ENCODE measurements at regions not wholly inside any gene's neighbourhood (a gene's known extent, or its start where the extent isn't known, plus 50 kb on each side); places are given as distances from the start of the nearest gene placed in this dataset.

GRCh38 chr20:23254505-23254904 is 96.1 kb upstream of the NXT1 start:
- no peak for DNase-seq (ENCODE audit: low spot score)

DNA sequence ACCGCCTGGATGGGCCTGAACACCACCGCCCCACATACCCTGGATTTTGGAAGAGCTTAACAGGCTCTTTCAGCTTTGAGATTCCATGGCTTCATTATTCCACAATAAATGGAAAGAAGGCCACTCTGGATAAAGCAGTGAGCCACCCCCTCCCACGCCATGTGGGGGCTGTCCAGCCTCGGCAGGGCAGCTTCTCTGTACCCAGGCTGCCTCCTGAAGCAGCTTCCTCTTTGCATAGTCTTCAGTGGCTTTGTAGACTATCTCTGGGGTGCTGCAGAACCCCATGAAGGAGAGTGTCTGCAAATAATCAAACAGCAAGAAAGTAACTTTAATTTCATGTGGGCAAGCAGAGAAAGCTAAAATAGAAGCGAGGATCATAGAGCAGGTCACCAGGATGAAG is 96.6 kb upstream of the NXT1 start:
- no peak for DNase-seq (ENCODE audit: low spot score)

- no peak for DNase-seq (ENCODE audit: low spot score)
These were observed 97.1 kb upstream of the NXT1 start for GRCh38 chr20:23253524-23253923.

DNA sequence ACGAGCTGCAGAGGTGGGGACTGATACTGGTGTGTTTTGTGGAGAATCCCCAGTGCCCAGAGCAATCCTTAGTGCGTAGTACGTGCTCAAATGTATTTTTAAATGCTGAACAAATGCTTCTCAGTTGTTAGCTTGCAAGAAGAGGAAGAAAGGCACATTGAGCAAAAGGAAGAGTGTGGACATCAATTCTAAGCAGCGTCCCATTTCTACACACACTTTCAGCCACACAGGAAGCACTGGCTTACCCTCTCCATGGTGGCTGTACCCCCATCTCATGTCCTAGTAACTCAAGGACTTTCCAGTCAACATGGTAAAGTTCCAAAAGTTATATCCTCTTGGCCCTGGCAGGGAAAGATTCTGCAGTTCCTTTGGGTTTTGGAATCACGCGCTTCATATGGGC is 98.8 kb upstream of the NXT1 start:
- DNase-seq (ENCODE audit: low spot score): no peak

- peak; percentile 55 for DNase-seq (ENCODE audit: low spot score)
These were observed 101.0 kb upstream of the NXT1 start for GRCh38 chr20:23249541-23249940.

- no peak for DNase-seq (ENCODE audit: low spot score)
These were observed 102.1 kb upstream of the NXT1 start for GRCh38 chr20:23248461-23248882.

DNA sequence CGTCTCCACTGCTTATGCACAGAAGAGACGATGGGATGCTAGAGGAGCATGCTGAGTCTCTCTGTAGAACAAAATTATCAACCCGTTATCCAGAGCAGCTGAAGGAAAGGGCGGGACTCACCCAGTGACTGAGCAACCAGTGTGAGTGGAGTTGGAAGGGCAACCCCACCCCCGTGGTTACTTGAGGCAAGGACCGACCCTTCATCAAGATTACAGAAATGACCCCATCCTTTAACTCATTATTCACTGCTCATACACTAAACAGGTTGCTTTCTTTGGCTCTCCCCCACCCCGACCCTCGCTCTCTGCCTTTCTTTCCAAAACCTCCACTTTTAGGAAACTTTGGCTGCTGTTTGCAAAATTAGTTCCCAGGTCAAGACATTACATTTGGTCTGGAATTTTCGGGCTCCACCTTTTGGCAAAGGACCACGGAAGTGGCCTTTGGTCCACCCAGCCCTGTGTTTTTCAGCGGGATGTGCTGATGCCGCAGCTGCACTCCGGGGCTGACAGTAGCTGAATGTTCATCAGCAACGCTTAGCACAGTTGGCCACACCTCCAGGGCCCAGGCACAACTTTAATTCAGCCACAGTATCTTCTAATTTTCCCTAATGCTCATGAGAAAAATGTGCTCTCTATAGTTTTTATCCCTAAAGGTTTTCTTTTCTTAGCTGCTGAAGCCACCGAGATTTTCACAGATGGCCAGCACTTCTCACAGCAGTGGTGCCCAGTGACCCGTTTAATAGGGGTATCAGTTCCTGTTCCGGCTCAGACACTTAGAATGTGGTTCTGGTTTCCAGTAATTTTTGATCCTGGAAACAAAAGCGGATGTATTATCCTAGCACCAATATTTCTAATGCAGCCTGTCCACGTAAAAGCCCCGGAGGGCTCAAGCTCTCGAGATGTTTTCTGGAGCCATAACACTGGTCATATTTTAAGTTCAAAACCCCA is 103.6 kb upstream of the NXT1 start:
- DNase-seq (ENCODE audit: low spot score): peak; percentile 88

DNA sequence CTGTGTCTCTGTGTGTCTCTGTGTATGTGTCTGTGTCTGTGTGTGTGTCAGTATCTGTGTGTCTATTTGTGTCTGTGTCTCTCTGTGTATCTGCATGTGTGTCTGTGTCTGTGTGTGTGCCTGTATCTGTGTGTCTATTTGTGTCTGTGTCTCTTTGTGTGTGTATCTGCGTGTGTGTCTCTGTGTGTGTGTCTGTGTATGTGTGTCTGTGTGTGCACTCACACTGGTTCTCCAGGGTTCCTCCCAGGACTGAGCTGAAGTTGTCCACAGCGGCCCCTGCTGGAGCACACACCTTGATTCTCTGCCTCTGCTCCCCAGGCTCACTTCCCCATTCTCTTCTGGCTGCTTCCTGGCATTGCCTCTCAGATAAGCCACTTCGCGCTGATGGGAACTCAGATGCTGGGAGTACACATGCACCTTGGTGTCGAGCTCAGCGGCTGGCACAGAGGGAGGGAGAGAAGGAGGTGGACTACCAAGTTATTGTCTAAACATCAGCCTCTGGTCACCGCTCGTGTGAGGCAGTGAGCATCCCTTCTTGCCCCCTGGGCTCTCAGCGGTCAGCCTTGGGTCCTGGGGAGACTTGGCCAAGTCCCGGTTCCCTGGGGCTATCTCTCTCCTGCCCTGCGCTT is 104.9 kb upstream of the NXT1 start:
- peak; percentile 90 for DNase-seq (ENCODE audit: low spot score)

DNA sequence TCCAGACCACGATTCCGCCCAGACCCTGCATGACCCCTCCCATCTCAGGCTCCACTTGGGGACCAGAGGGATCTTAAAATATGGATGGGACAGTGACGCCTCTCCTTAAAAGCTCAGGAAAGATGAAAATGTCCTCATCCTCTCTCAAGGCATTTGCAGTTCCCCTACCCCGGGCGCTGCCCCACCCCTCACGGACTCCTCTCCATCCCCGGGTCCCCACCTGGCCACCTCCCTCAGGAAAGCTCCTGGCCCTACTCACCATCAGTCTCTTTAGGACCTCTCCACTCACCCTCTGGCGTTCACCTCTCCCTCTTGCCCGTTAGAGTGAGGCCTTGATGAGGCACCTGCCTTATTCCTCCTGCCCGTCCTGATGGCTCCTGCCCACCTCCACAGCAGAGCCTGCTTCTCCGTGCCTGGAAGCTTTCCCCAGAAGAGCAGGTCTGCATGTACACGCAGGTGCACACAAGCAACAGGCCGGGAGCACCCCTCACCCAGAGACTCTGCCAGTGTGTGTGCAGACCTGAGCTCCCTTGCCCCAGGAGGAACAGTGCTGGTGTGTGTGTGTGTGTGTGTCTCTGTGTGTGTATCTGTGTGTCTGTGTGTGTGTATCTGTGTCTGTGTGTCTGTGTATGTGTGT is 105.6 kb upstream of the NXT1 start:
- DNase-seq (ENCODE audit: low spot score): peak; percentile 73

- DNase-seq (ENCODE audit: low spot score): peak; percentile 73
These were observed 106.3 kb upstream of the NXT1 start for GRCh38 chr20:23244156-23244915.

DNA sequence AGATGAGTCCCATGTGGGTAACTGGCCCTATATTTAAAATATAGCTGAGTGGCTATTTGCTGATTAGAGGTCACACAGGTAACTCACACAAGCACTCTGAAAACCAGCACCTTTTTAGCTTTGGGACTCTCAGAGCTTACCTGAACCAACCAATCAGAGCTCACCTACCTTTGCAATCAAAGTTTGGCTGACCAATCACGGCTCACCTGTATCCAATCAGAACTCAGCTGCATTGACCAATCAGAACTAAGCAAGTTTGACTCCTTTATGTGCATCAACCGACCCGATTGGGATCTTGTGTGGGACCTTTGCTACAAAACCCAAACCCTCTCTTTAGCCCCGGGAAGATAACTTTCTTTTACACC is 106.8 kb upstream of the NXT1 start:
- DNase-seq (ENCODE audit: low spot score): peak; percentile 12

- DNase-seq (ENCODE audit: low spot score): no peak
These were observed 107.9 kb upstream of the NXT1 start for GRCh38 chr20:23242556-23243180.

- no peak for DNase-seq (ENCODE audit: low spot score)
These were observed 108.5 kb upstream of the NXT1 start for GRCh38 chr20:23242104-23242503.

- DNase-seq (ENCODE audit: low spot score): no peak
These were observed 109.2 kb upstream of the NXT1 start for GRCh38 chr20:23241416-23241815.

DNA sequence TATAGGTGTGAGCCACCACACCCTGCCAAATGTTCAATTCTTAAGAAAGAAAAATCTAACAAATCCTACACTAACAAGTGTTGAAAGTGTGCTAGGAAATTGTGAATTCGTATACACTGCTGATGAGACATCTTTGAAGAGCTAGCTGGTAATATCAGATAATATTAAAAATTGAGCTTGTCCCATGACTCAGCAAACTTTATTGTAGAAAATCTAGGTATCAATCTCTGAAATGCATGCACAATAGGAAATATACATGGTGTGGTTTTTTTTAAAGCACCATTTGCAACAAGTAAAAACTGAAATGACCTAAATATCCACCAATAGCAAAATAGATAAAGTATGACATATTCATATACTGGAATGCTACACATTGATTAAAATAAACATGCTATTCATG is 110.1 kb upstream of the NXT1 start:
- DNase-seq (ENCODE audit: low spot score): no peak

DNA sequence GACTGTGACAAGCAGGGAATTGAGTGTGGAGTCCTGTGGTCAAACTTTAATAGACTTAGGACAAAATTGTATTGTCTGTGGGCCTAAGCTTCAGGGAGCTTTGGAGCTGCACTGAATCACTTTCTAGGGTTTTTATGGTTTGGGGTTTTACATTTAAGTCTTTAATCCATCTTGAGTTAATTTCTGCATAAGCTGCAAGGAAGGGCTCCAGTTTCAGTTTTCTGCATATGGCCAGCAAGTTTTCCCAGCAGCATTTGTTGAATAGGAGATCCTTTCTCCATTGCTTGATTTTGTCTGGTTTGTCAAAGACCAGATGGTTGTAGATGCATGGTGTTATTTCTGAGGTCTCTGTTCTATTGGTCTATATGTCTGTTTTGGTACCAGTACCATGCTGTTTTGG is 113.4 kb upstream of the NXT1 start:
- no peak for DNase-seq (ENCODE audit: low spot score)

GRCh38 chr20:23235173-23236027 is 115.2 kb upstream of the NXT1 start:
- no peak for DNase-seq (ENCODE audit: low spot score)

DNA sequence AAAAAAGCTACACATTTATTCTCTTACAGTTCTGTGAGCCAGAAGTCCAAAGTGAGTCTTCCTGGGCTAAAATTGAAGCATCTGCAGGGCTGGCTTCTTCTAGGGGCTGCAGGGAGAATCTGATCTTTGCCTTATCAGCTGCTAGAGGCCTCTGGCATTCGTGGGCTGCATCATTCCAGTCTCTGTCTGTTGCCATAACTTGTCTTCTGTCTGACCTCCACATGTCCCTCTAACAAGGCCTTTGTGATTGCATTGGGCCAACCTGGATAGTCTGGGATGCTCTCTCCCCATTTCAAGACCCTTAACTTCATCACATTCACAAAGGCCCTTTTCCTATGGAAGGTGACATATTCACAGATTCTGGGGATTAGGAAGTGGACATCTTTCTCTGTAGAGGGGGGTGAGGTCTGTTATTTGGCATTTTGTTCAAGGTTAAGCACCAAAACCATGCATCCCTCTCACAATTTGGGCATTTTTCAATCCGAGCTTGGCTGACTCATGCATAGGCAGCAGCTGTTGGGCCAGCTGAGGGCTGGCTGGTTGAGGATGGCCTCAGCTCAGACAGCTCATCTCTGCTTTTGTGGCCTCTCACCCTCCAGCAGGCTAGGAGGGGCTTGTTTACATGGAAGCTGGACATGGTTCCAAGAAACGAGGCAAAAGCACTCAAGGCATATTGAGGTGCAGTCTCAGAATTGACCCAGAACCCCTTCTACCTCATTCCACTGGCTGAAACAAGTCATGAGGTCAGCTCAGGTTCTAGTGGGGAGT is 116.1 kb upstream of the NXT1 start:
- DNase-seq (ENCODE audit: low spot score): no peak

DNA sequence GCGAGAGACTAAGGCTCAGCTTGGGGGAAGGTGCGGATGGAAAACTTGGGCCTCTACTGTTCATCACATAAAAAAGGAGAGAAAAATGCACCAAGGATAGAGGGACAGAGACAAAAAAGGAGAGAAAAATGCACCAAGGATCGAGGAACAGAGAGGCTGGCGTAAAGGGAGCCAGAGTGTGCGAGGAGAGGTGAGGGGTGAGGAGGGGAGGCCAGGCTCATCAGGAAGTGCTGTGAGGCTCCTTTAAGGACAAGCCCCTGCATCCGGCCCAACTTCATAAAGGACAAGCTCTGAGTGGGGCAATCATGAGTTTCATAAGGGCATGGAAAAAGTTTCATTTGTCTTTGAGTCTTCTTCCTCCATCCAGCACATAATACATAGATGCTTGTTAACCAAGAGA is 117.2 kb upstream of the NXT1 start:
- DNase-seq (ENCODE audit: low spot score): no peak

Data from mesenteric fat pad (tissue), 1 donor.